22Rv1 (cell line): ENCODE measurements at regions not wholly inside any gene's neighbourhood (a gene's known extent, or its start where the extent isn't known, plus 50 kb on each side); places are given as distances from the start of the nearest gene placed in this dataset.

Experiments
- CTCF ChIP-seq: fragments of 450-650 bp; IDR thresholded peaks from 2 replicates; pipeline ENCODE4 v1.5.1; 2017; ENCODE audit warnings: mild to moderate bottlenecking
- ZFX ChIP-seq: fragments of 450-650 bp; IDR thresholded peaks from 2 replicates; pipeline ENCODE4 v1.6.1; 2017; ENCODE audit warnings: antibody characterized with exemption, borderline replicate concordance

DNA sequence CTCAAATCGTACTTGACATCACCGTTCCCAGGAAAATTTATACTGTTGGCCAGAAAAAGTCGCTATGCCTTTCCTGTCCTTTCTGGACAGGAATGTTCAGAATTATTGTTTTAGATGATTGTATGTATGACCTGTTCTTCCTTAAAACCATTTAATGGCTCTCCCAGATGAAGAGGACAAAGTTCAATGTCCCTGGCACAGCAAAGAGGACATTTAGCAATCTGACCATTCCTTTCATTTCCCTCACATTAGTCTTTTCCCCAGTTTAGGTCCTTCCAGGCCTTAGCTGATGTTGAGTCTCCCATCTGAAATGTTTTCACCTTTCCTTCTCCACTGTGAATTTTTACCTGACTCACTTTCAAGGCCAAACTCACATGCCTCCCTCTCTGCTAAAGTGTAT, 938.9 kb downstream of the CDH11 start:
- TF ChIP-seq CTCF (no peak), ZFX (no peak)
